Urinary bladder (tissue), 3 donors: ENCODE measurements at regions not wholly inside any gene's neighbourhood (a gene's known extent, or its start where the extent isn't known, plus 50 kb on each side); places are given as distances from the start of the nearest gene placed in this dataset.

Experiments used
- DNase-seq: peaks from one replicate; pipeline ENCODE4 v3.0.0-alpha.2; 2015; ENCODE audit errors: extremely low spot score
- H3K27ac ChIP-seq: one replicate; pipeline ENCODE4 v1.5.1; 2013; ENCODE audit warnings: low read depth, mild to moderate bottlenecking, moderate library complexity
- H3K36me3 ChIP-seq: one replicate; pipeline ENCODE4 v1.6.1; 2013; ENCODE audit warnings: mild to moderate bottlenecking, moderate library complexity; ENCODE audit not compliant: insufficient read depth
- H3K4me1 ChIP-seq: one replicate; pipeline ENCODE4 v1.6.1; 2013; ENCODE audit warnings: mild to moderate bottlenecking, moderate library complexity; ENCODE audit not compliant: insufficient read depth
- H3K4me3 ChIP-seq: one replicate; pipeline ENCODE4 v1.5.1; 2013; ENCODE audit warnings: low read depth, low read length
- WGBS: extraction: QIAGEN DNeasy Blood & Tissue Kit; methylation state at CpG from one replicate; pipeline ENCODE4 v1.1.7; 2013; 5-methylcytosine and 5-hydroxymethylcytosine counted together
- donor health status: healthy with polysubstance abuse.
- donor health status: healthy.

- DNase-seq, result no peak
- Histone ChIP-seq H3K4me3 (no peak overlapping the region), H3K36me3 (no peaks in the 10 kb centered on the region), H3K27ac (no peak overlapping the region), H3K4me1 (no peaks in the 10 kb centered on the region)
- WGBS, result 36% methylated on average over 1 of the region's 1 CpG
Measured at GRCh38 chr9:89984214-89984613, 379.4 kb downstream of the GADD45G start.

GRCh38 chr9:89985068-89985467 lies 380.3 kb downstream of the GADD45G start:
- H3K4me3 ChIP-seq, result no peak overlapping the region
- 96% methylated on average over 2 of the region's 2 CpGs for WGBS
- no peaks in the 10 kb centered on the region for H3K4me1 ChIP-seq
- no peak for DNase-seq
- no peaks in the 10 kb centered on the region for H3K36me3 ChIP-seq
- H3K27ac ChIP-seq, result no peak overlapping the region

GRCh38 chr9:89986190-89986589 lies 381.4 kb downstream of the GADD45G start:
- H3K4me3 ChIP-seq, result no peak overlapping the region
- no peak overlapping the region for H3K27ac ChIP-seq
- H3K4me1 ChIP-seq, result no peaks in the 10 kb centered on the region
- DNase-seq, result no peak
- 83% methylated on average over 2 of the region's 2 CpGs for WGBS
- no peaks in the 10 kb centered on the region for H3K36me3 ChIP-seq

GRCh38 chr9:89988458-89988857 lies 383.6 kb downstream of the GADD45G start:
- WGBS, result 68% methylated on average over 1 of the region's 1 CpG
- Histone ChIP-seq H3K36me3 (no peaks in the 10 kb centered on the region), H3K4me3 (no peak overlapping the region), H3K27ac (no peak overlapping the region), H3K4me1 (no peaks in the 10 kb centered on the region)
- no peak for DNase-seq

GRCh38 chr9:89991204-89991790 lies 386.5 kb downstream of the GADD45G start:
- WGBS, result 90% methylated on average over 7 of the region's 7 CpGs
- no peak overlapping the region for H3K27ac ChIP-seq
- H3K4me3 ChIP-seq, result no peak overlapping the region
- no peak for DNase-seq
- H3K4me1 ChIP-seq, result no peaks in the 10 kb centered on the region
- H3K36me3 ChIP-seq, result no peaks in the 10 kb centered on the region

- 79% methylated on average over 16 of the region's 16 CpGs for WGBS
- no peaks in the 10 kb centered on the region for H3K4me1 ChIP-seq
- DNase-seq, result no peak
- no peak overlapping the region for H3K27ac ChIP-seq
- no peaks in the 10 kb centered on the region for H3K36me3 ChIP-seq
- H3K4me3 ChIP-seq, result no peak overlapping the region
Measured at GRCh38 chr9:89992326-89993198, 387.8 kb downstream of the GADD45G start.

- no peak for DNase-seq
- 23% methylated on average over 5 of the region's 5 CpGs for WGBS
- H3K4me1 ChIP-seq, result no peaks in the 10 kb centered on the region
- H3K36me3 ChIP-seq, result no peaks in the 10 kb centered on the region
- no peak overlapping the region for H3K27ac ChIP-seq
- no peak overlapping the region for H3K4me3 ChIP-seq
Measured at GRCh38 chr9:89993678-89994630, 389.1 kb downstream of the GADD45G start.

- Histone ChIP-seq H3K36me3 (no peaks in the 10 kb centered on the region), H3K4me1 (no peaks in the 10 kb centered on the region), H3K4me3 (no peak overlapping the region), H3K27ac (no peak overlapping the region)
- DNase-seq, result no peak
- WGBS, result 91% methylated on average over 19 of the region's 19 CpGs
Measured at GRCh38 chr9:89994988-89995613, 390.3 kb downstream of the GADD45G start.

GRCh38 chr9:89996116-89996515 lies 391.3 kb downstream of the GADD45G start:
- 88% methylated on average over 5 of the region's 5 CpGs for WGBS
- Histone ChIP-seq H3K36me3 (no peaks in the 10 kb centered on the region), H3K4me1 (no peaks in the 10 kb centered on the region), H3K27ac (no peak overlapping the region), H3K4me3 (no peak overlapping the region)
- DNase-seq, result no peak

- Histone ChIP-seq H3K36me3 (no peaks in the 10 kb centered on the region), H3K27ac (no peak overlapping the region), H3K4me1 (no peaks in the 10 kb centered on the region), H3K4me3 (no peak overlapping the region)
- 96% methylated on average over 3 of the region's 3 CpGs for WGBS
- no peak for DNase-seq
Measured at GRCh38 chr9:89996773-89997172, 392.0 kb downstream of the GADD45G start.

- DNase-seq, result no peak
- 84% methylated on average over 3 of the region's 3 CpGs for WGBS
- Histone ChIP-seq H3K4me1 (no peaks in the 10 kb centered on the region), H3K4me3 (no peak overlapping the region), H3K27ac (no peak overlapping the region), H3K36me3 (no peaks in the 10 kb centered on the region)
Measured at GRCh38 chr9:89998633-89999032, 393.8 kb downstream of the GADD45G start.

GRCh38 chr9:89999176-89999533 lies 394.3 kb downstream of the GADD45G start:
- Histone ChIP-seq H3K27ac (no peak overlapping the region), H3K36me3 (no peaks in the 10 kb centered on the region), H3K4me3 (no peak overlapping the region), H3K4me1 (no peaks in the 10 kb centered on the region)
- WGBS, result 90% methylated on average over 3 of the region's 3 CpGs
- no peak for DNase-seq
